K562 (cell line): ENCODE measurements at regions not wholly inside any gene's neighbourhood (a gene's known extent, or its start where the extent isn't known, plus 50 kb on each side); places are given as distances from the start of the nearest gene placed in this dataset.

Experiments used
- ETV6 ChIP-seq, 3 experiments: fragments of 150-350 bp in 1 of 3; sonication (generic) in 1 of 3; formaldehyde crosslinking in 1 of 3; IDR thresholded peaks; 2 replicates each; pipeline versions ENCODE4 v1.6.1 to v1.8.0; 2014 to 2022; ENCODE audit warnings: borderline replicate concordance in 2 of 3, low read depth in 2 of 3, antibody characterized with exemption in 1 of 3, low read length in 1 of 3, mild to moderate bottlenecking in 1 of 3, missing genetic modification reagents in 1 of 3
- EZH2 ChIP-seq: IDR thresholded peaks from 2 replicates; pipeline ENCODE4 v1.6.1; 2012; ENCODE audit warnings: low read depth, mild to moderate bottlenecking, inconsistent platforms, low read length, borderline replicate concordance
- FOXK1 ChIP-seq: sonication (generic); formaldehyde crosslinking; IDR thresholded peaks from 2 replicates; pipeline ENCODE4 v1.8.0; 2022; ENCODE audit warnings: missing genetic modification reagents, mild to moderate bottlenecking, borderline replicate concordance
- FOXM1 ChIP-seq, 2 experiments: fragments of 450-650 bp in 1 of 2; sonication (generic) in 1 of 2; formaldehyde crosslinking in 1 of 2; IDR thresholded peaks; 2 replicates each; pipeline versions ENCODE4 v1.6.1 to v1.9.0; 2017 to 2022; ENCODE audit warnings: low read depth in 2 of 2, mild to moderate bottlenecking in 2 of 2, missing genetic modification reagents in 1 of 2, moderate library complexity in 1 of 2
- HDAC6 ChIP-seq: IDR thresholded peaks from 2 replicates; pipeline ENCODE4 v1.6.1; 2012; ENCODE audit warnings: low read depth, mild to moderate bottlenecking, control low read depth, inconsistent platforms, low read length, moderate library complexity
- OTX1 ChIP-seq: fragments of 450-650 bp; formaldehyde crosslinking; IDR thresholded peaks from 2 replicates; pipeline ENCODE4 v1.4.0; 2022; ENCODE audit warnings: mild to moderate bottlenecking
- RAD21 ChIP-seq, 2 experiments: fragments of 250-450 bp in 1 of 2; fragments of 450-650 bp in 1 of 2; sonication (Bioruptor Pico) in 1 of 2; formaldehyde crosslinking in 1 of 2; IDR thresholded peaks in 1 of 2; conservative IDR thresholded peaks in 1 of 2; 2 replicates each; pipeline versions ENCODE4 v1.4.0 to v1.8.0; 2020 to 2022; ENCODE audit warnings: mild to moderate bottlenecking in 2 of 2, moderate library complexity in 1 of 2
- TF ChIP-seq, protein P1 (sequence below), 2 experiments: fragments of 450-650 bp; formaldehyde crosslinking in 1 of 2; IDR thresholded peaks; 2 replicates each; pipeline versions ENCODE4 v1.4.0 to v1.6.1; 2014 to 2020; ENCODE audit warnings: mild to moderate bottlenecking in 2 of 2, borderline replicate concordance in 1 of 2, low read depth in 1 of 2
- TF ChIP-seq, protein P2 (sequence below), 3 experiments: IDR thresholded peaks in 2 of 3; conservative IDR thresholded peaks in 1 of 3; 2 replicates each; pipeline ENCODE4 v1.5.1; 2011 to 2012; ENCODE audit warnings: low read length in 3 of 3, mild to moderate bottlenecking in 3 of 3, control low read depth in 2 of 3, improper control_type of control experiment in 1 of 3, inconsistent platforms in 1 of 3, low read depth in 1 of 3, mixed read lengths in 1 of 3, moderate library complexity in 1 of 3; ENCODE audit not compliant: insufficient read depth in 2 of 3

DNA sequence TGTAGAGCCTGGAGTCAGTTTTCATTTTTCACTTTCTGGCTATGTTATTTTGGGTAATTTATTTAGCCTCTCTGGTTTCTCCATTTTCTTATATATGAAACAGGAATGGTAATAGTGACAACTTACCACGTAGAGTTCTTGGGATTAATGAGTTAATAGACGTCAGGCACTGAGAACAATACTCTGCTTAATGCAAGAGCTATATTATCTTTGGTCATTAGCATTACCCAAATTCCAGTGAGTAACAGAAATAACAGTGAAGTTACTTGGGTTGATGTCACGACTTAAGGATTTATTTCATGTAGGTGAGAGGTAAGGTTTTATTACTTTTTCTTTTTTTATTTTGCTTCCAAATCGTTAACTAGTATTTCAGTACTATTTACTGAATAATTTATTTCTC lies 601.0 kb upstream of the GCFC2 start:
- TF ChIP-seq RAD21 (CRISPR knock-in tag; conservative IDR thresholded peaks at IDR 0.05 in 1 of 2, IDR thresholded peaks at IDR 0.05 in 1 of 2) (no peak), OTX1 (CRISPR knock-in tag) (no peak), FOXM1 (IDR thresholded peaks at IDR 0.05; ENCODE audit: low read depth) (no peak), FOXM1 (CRISPR knock-in tag; IDR thresholded peaks at IDR 0.05; ENCODE audit: low read depth) (no peak), HDAC6 (no peak), EZH2 (no peak), ETV6 (IDR thresholded peaks at IDR 0.05; ENCODE audit: borderline replicate concordance in 1 of 2, low read depth in 2 of 2, low read length in 1 of 2) (no peak), ETV6 (CRISPR knock-in tag; IDR thresholded peaks at IDR 0.05; ENCODE audit: borderline replicate concordance) (no peak), FOXK1 (CRISPR knock-in tag) (no peak)
- TF ChIP-seq, protein P1, sequence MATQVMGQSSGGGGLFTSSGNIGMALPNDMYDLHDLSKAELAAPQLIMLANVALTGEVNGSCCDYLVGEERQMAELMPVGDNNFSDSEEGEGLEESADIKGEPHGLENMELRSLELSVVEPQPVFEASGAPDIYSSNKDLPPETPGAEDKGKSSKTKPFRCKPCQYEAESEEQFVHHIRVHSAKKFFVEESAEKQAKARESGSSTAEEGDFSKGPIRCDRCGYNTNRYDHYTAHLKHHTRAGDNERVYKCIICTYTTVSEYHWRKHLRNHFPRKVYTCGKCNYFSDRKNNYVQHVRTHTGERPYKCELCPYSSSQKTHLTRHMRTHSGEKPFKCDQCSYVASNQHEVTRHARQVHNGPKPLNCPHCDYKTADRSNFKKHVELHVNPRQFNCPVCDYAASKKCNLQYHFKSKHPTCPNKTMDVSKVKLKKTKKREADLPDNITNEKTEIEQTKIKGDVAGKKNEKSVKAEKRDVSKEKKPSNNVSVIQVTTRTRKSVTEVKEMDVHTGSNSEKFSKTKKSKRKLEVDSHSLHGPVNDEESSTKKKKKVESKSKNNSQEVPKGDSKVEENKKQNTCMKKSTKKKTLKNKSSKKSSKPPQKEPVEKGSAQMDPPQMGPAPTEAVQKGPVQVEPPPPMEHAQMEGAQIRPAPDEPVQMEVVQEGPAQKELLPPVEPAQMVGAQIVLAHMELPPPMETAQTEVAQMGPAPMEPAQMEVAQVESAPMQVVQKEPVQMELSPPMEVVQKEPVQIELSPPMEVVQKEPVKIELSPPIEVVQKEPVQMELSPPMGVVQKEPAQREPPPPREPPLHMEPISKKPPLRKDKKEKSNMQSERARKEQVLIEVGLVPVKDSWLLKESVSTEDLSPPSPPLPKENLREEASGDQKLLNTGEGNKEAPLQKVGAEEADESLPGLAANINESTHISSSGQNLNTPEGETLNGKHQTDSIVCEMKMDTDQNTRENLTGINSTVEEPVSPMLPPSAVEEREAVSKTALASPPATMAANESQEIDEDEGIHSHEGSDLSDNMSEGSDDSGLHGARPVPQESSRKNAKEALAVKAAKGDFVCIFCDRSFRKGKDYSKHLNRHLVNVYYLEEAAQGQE (IDR thresholded peaks at IDR 0.05; ENCODE audit: borderline replicate concordance), result no peak
- TF ChIP-seq, protein P1 (CRISPR knock-in tag; IDR thresholded peaks at IDR 0.05; ENCODE audit: low read depth), result no peak
- TF ChIP-seq, protein P2, sequence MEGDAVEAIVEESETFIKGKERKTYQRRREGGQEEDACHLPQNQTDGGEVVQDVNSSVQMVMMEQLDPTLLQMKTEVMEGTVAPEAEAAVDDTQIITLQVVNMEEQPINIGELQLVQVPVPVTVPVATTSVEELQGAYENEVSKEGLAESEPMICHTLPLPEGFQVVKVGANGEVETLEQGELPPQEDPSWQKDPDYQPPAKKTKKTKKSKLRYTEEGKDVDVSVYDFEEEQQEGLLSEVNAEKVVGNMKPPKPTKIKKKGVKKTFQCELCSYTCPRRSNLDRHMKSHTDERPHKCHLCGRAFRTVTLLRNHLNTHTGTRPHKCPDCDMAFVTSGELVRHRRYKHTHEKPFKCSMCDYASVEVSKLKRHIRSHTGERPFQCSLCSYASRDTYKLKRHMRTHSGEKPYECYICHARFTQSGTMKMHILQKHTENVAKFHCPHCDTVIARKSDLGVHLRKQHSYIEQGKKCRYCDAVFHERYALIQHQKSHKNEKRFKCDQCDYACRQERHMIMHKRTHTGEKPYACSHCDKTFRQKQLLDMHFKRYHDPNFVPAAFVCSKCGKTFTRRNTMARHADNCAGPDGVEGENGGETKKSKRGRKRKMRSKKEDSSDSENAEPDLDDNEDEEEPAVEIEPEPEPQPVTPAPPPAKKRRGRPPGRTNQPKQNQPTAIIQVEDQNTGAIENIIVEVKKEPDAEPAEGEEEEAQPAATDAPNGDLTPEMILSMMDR (IDR thresholded peaks at IDR 0.05 in 2 of 3, conservative IDR thresholded peaks at IDR 0.05 in 1 of 3; ENCODE audit: insufficient read depth in 2 of 3, low read depth in 1 of 3, low read length in 3 of 3), result no peak
